Caco-2 (cell line): ENCODE measurements at regions not wholly inside any gene's neighbourhood (a gene's known extent, or its start where the extent isn't known, plus 50 kb on each side); places are given as distances from the start of the nearest gene placed in this dataset.

ENCODE experiments used
- BruUV-seq: library from RNA; stranded (reverse); fragments of 400-500 nt; replicated peaks from 2 replicates; lab custom pipeline; 2021; lab: Mats Ljungman, UMichigan
- CTCF ChIA-PET: fragments of 300-600 bp; sonication (Branson Sonifier 250); formaldehyde crosslinking; loops from one replicate; lab custom pipeline; 2022; ENCODE audit warnings: antibody characterized with exemption; lab: Charles Lee
- POLR2A ChIA-PET: fragments of 300-600 bp; sonication (Branson Sonifier 250); formaldehyde crosslinking; loops from one replicate; lab custom pipeline; 2022; ENCODE audit warnings: antibody characterized with exemption; lab: Charles Lee
- DNase-seq, 2 experiments: peaks; one replicate each; pipeline versions ENCODE4 v3.0.0 to v3.0.0-alpha.2; 2020 to 2022
- H3K27me3 ChIP-seq: replicated peaks from 2 replicates; pipeline ENCODE4 v1.6.0; 2011; ENCODE audit warnings: low read length; ENCODE audit not compliant: control insufficient read depth, insufficient read depth
- H3K36me3 ChIP-seq: 2 replicates; pipeline ENCODE4 v1.5.1; 2011; ENCODE audit warnings: low read length; ENCODE audit not compliant: control insufficient read depth, insufficient read depth
- H3K4me1 ChIP-seq: fragments of 250-450 bp; sonication (Bioruptor Pico); 2 replicates; pipeline ENCODE4 v1.5.1; 2020; ENCODE audit warnings: mild to moderate bottlenecking
- H3K4me3 ChIP-seq: 2 replicates; pipeline ENCODE4 v1.5.1; 2011; ENCODE audit warnings: low read depth, mild to moderate bottlenecking, control low read depth, low read length
- H3K9me3 ChIP-seq: fragments of 250-450 bp; sonication (Bioruptor Pico); 2 replicates; pipeline ENCODE4 v1.5.1; 2020; ENCODE audit warnings: mild to moderate bottlenecking, moderate library complexity
- H3K27ac Mint-ChIP-seq: one replicate; pipeline ENCODE4 v1.8.0; 2022; ENCODE audit warnings: mixed read lengths; ENCODE audit not compliant: unreplicated experiment
- H3K27me3 Mint-ChIP-seq: one replicate; pipeline ENCODE4 v1.8.0; 2022; ENCODE audit warnings: mixed read lengths; ENCODE audit not compliant: insufficient read depth, unreplicated experiment
- H3K36me3 Mint-ChIP-seq: one replicate; pipeline ENCODE4 v1.8.0; 2022; ENCODE audit warnings: mild to moderate bottlenecking, mixed read lengths; ENCODE audit not compliant: insufficient read depth, unreplicated experiment
- H3K4me1 Mint-ChIP-seq: one replicate; pipeline ENCODE4 v1.8.0; 2022; ENCODE audit warnings: low read depth, mixed read lengths; ENCODE audit not compliant: unreplicated experiment
- H3K4me3 Mint-ChIP-seq: one replicate; pipeline ENCODE4 v1.8.0; 2022; ENCODE audit warnings: mild to moderate bottlenecking, moderate library complexity, mixed read lengths; ENCODE audit not compliant: unreplicated experiment
- H3K9me3 Mint-ChIP-seq: one replicate; pipeline ENCODE4 v1.8.0; 2022; ENCODE audit warnings: mixed read lengths; ENCODE audit not compliant: unreplicated experiment
- CTCF ChIP-seq, 2 experiments: fragments of 200-600 bp in 1 of 2; IDR thresholded peaks; 1 replicate in 1 of 2; 2 replicates in 1 of 2; pipeline versions ENCODE4 v1.5.1 to v1.8.0; 2011 to 2022; ENCODE audit warnings: antibody characterized with exemption in 1 of 2, control low read depth in 1 of 2, inconsistent platforms in 1 of 2, low read depth in 1 of 2, low read length in 1 of 2, mild to moderate bottlenecking in 1 of 2, moderate library complexity in 1 of 2; ENCODE audit not compliant: insufficient read depth in 1 of 2, severe bottlenecking in 1 of 2, unreplicated experiment in 1 of 2
- intact Hi-C: fragments of 100-400 bp; cut with micrococcal nuclease; formaldehyde crosslinking; loops from one replicate; pipeline ENCODE4 v1.10.0; 2022; ENCODE audit not compliant: unreplicated experiment

GRCh38 chr6:102848210-102848609 is 1454.7 kb downstream of the GRIK2 start:
- no peaks in the 10 kb centered on the region for H3K9me3 Mint-ChIP-seq
- intact Hi-C loops: no loop called here
- no peaks in the 10 kb centered on the region for H3K27me3 Mint-ChIP-seq
- POLR2A ChIA-PET: no interaction called here
- H3K36me3 Mint-ChIP-seq: no peaks in the 10 kb centered on the region
- no peak for DNase-seq
- peaks cover 6% of the 10 kb centered on the region for H3K4me1 Mint-ChIP-seq
- Histone ChIP-seq H3K36me3 (no peaks in the 10 kb centered on the region), H3K4me3 (no peak overlapping the region), H3K4me1 (peaks cover 7% of the 10 kb centered on the region), H3K9me3 (no peaks in the 10 kb centered on the region; the same call in none of the 2 replicates), H3K27me3 (no peaks in the 10 kb centered on the region)
- H3K27ac Mint-ChIP-seq: no peak overlapping the region
- no TSS peak for BruUV-seq
- CTCF ChIA-PET: no interaction called here
- no peak overlapping the region for H3K4me3 Mint-ChIP-seq
- no peak for TF ChIP-seq CTCF (IDR thresholded peaks at IDR 0.05; ENCODE audit: insufficient read depth in 1 of 2, low read depth in 1 of 2, low read length in 1 of 2, severe bottlenecking in 1 of 2, unreplicated experiment in 1 of 2)

GRCh38 chr6:102841060-102841459 is 1447.6 kb downstream of the GRIK2 start:
- TF ChIP-seq CTCF (IDR thresholded peaks at IDR 0.05; ENCODE audit: insufficient read depth in 1 of 2, low read depth in 1 of 2, low read length in 1 of 2, severe bottlenecking in 1 of 2, unreplicated experiment in 1 of 2): no peak
- no peak overlapping the region for H3K4me3 ChIP-seq
- H3K9me3 ChIP-seq: no peaks in the 10 kb centered on the region; the same call in 1 of the 2 replicates
- Mint-ChIP-seq H3K4me1 (no peaks in the 10 kb centered on the region), H3K27ac (no peak overlapping the region), H3K36me3 (no peaks in the 10 kb centered on the region), H3K9me3 (no peaks in the 10 kb centered on the region), H3K4me3 (no peak overlapping the region), H3K27me3 (no peaks in the 10 kb centered on the region)
- ChIA-PET POLR2A (no interaction called here), CTCF (no interaction called here)
- no peaks in the 10 kb centered on the region for H3K27me3 ChIP-seq
- no peaks in the 10 kb centered on the region for H3K36me3 ChIP-seq
- intact Hi-C loops: no loop called here
- peak; percentile 4 to 34 for DNase-seq
- no TSS peak for BruUV-seq
- H3K4me1 ChIP-seq: no peaks in the 10 kb centered on the region

- Mint-ChIP-seq H3K4me1 (no peaks in the 10 kb centered on the region), H3K27ac (no peak overlapping the region), H3K4me3 (no peak overlapping the region), H3K36me3 (no peaks in the 10 kb centered on the region), H3K9me3 (no peaks in the 10 kb centered on the region), H3K27me3 (no peaks in the 10 kb centered on the region)
- intact Hi-C loops: no loop called here
- DNase-seq: no peak
- no TSS peak for BruUV-seq
- no peaks in the 10 kb centered on the region for H3K9me3 ChIP-seq
- H3K4me3 ChIP-seq: no peak overlapping the region
- CTCF ChIA-PET: no interaction called here
- H3K27me3 ChIP-seq: no peaks in the 10 kb centered on the region
- H3K36me3 ChIP-seq: no peaks in the 10 kb centered on the region
- POLR2A ChIA-PET: no interaction called here
- 0 out of 2 replicates have a peak, but pooled peaks cover 3% of the 10 kb centered on the region for H3K4me1 ChIP-seq
- no peak for TF ChIP-seq CTCF (IDR thresholded peaks at IDR 0.05; ENCODE audit: insufficient read depth in 1 of 2, low read depth in 1 of 2, low read length in 1 of 2, severe bottlenecking in 1 of 2, unreplicated experiment in 1 of 2)
These were observed 1438.5 kb downstream of the GRIK2 start for GRCh38 chr6:102832021-102832420.
